NCI-H2107 treated with DMSO at 0.1 percent for 48 hours (cell line): ENCODE measurements at regions not wholly inside any gene's neighbourhood (a gene's known extent, or its start where the extent isn't known, plus 50 kb on each side); places are given as distances from the start of the nearest gene placed in this dataset.

ENCODE experiments used
- DNase-seq: peaks from one replicate; lab custom pipeline; 2025; ENCODE audit not compliant: unreplicated experiment; lab: John Stamatoyannopoulos, UW

GRCh38 chr3:5270666-5271371 is 83.3 kb downstream of the EDEM1 start:
- no peak for DNase-seq

- DNase-seq, result no peak
Observed at GRCh38 chr3:5271372-5271683, 83.8 kb downstream of the EDEM1 start.

- no peak for DNase-seq
Observed at GRCh38 chr3:5272387-5272786, 84.9 kb downstream of the EDEM1 start.

- no peak for DNase-seq
Observed at GRCh38 chr3:5274091-5274490, 86.6 kb downstream of the EDEM1 start.

GRCh38 chr3:5275529-5275928 is 88.0 kb downstream of the EDEM1 start:
- DNase-seq, result no peak

- no peak for DNase-seq
Observed at GRCh38 chr3:5276934-5277333, 89.4 kb downstream of the EDEM1 start.

GRCh38 chr3:5277612-5278236 is 90.2 kb downstream of the EDEM1 start:
- no peak for DNase-seq

- no peak for DNase-seq
Observed at GRCh38 chr3:5278666-5279065, 91.2 kb downstream of the EDEM1 start.

GRCh38 chr3:5282703-5283102 is 95.2 kb downstream of the EDEM1 start:
- DNase-seq, result no peak

- DNase-seq, result no peak
Observed at GRCh38 chr3:5285439-5285838, 97.9 kb downstream of the EDEM1 start.

GRCh38 chr3:5290915-5291314 is 103.4 kb downstream of the EDEM1 start:
- DNase-seq, result no peak

GRCh38 chr3:5292512-5292911 is 105.0 kb downstream of the EDEM1 start:
- DNase-seq, result no peak

- DNase-seq, result no peak
Observed at GRCh38 chr3:5293207-5293606, 105.7 kb downstream of the EDEM1 start.

- DNase-seq, result no peak
Observed at GRCh38 chr3:5294356-5294755, 106.8 kb downstream of the EDEM1 start.

- DNase-seq, result no peak
Observed at GRCh38 chr3:5295191-5295690, 107.7 kb downstream of the EDEM1 start.

- no peak for DNase-seq
Observed at GRCh38 chr3:5296362-5296761, 108.9 kb downstream of the EDEM1 start.

GRCh38 chr3:5297895-5298294 is 110.4 kb downstream of the EDEM1 start:
- DNase-seq, result no peak

- DNase-seq, result no peak
Observed at GRCh38 chr3:5298453-5298852, 110.9 kb downstream of the EDEM1 start.

- no peak for DNase-seq
Observed at GRCh38 chr3:5299161-5299560, 111.7 kb downstream of the EDEM1 start.

- DNase-seq, result no peak
Observed at GRCh38 chr3:5300638-5301037, 113.1 kb downstream of the EDEM1 start.

GRCh38 chr3:5301651-5302297 is 114.3 kb downstream of the EDEM1 start:
- DNase-seq, result no peak

- DNase-seq, result no peak
Observed at GRCh38 chr3:5302661-5303060, 115.2 kb downstream of the EDEM1 start.
